GM23248 (cell line): ENCODE measurements at regions not wholly inside any gene's neighbourhood (a gene's known extent, or its start where the extent isn't known, plus 50 kb on each side); places are given as distances from the start of the nearest gene placed in this dataset.

ENCODE experiments used
- DNase-seq: peaks from one replicate; pipeline ENCODE4 v3.0.0-alpha.2; 2015
- H2AFZ ChIP-seq: fragments of 200-600 bp; sonication (generic); 2 replicates; pipeline ENCODE4 v1.6.1; 2016; ENCODE audit warnings: antibody characterized with exemption
- H3F3A ChIP-seq: fragments of 200-600 bp; sonication (generic); 2 replicates; pipeline ENCODE4 v1.6.1; 2016; ENCODE audit warnings: mild to moderate bottlenecking, antibody characterized with exemption, mixed run types; ENCODE audit not compliant: insufficient read depth
- H3K27ac ChIP-seq: fragments of 200-600 bp; sonication (generic); 2 replicates; pipeline ENCODE4 v1.5.1; 2016; ENCODE audit warnings: mild to moderate bottlenecking
- H3K27me3 ChIP-seq: fragments of 200-600 bp; sonication (generic); replicated peaks from 2 replicates; pipeline ENCODE4 v1.6.1; 2016; ENCODE audit warnings: mild to moderate bottlenecking; ENCODE audit not compliant: insufficient read depth
- H3K36me3 ChIP-seq: fragments of 200-600 bp; sonication (generic); 2 replicates; pipeline ENCODE4 v1.6.1; 2016; ENCODE audit warnings: low read depth, mild to moderate bottlenecking
- H3K4me1 ChIP-seq: fragments of 200-600 bp; sonication (generic); 2 replicates; pipeline ENCODE4 v1.6.1; 2016; ENCODE audit warnings: mild to moderate bottlenecking; ENCODE audit not compliant: insufficient read depth
- H3K4me2 ChIP-seq: fragments of 200-600 bp; sonication (generic); one replicate; pipeline ENCODE4 v1.6.1; 2016; ENCODE audit warnings: mild to moderate bottlenecking; ENCODE audit not compliant: unreplicated experiment
- H3K4me3 ChIP-seq: fragments of 200-600 bp; sonication (generic); 2 replicates; pipeline ENCODE4 v1.5.1; 2016; ENCODE audit warnings: mild to moderate bottlenecking
- H3K79me2 ChIP-seq: fragments of 200-600 bp; sonication (generic); 2 replicates; pipeline ENCODE4 v1.6.1; 2016; ENCODE audit warnings: mild to moderate bottlenecking; ENCODE audit not compliant: insufficient read depth
- H3K9ac ChIP-seq: fragments of 200-600 bp; sonication (generic); 2 replicates; pipeline ENCODE4 v1.6.1; 2016; ENCODE audit warnings: mild to moderate bottlenecking
- H3K9me2 ChIP-seq: fragments of 200-600 bp; sonication (generic); 2 replicates; pipeline ENCODE4 v1.6.1; 2016; ENCODE audit warnings: mixed run types, mild to moderate bottlenecking, moderate library complexity; ENCODE audit not compliant: insufficient read depth
- H3K9me3 ChIP-seq: fragments of 200-600 bp; sonication (generic); one replicate; pipeline ENCODE4 v1.6.1; 2017; ENCODE audit warnings: low read depth
- H4K20me1 ChIP-seq: fragments of 200-600 bp; sonication (generic); 2 replicates; pipeline ENCODE4 v1.6.0; 2016; ENCODE audit not compliant: insufficient read depth
- EZH2 ChIP-seq: fragments of 200-600 bp; sonication (generic); IDR thresholded peaks from 2 replicates; pipeline ENCODE4 v1.6.1; 2018; ENCODE audit warnings: antibody characterized with exemption, mild to moderate bottlenecking; ENCODE audit not compliant: insufficient read depth, poor library complexity, severe bottlenecking
- EZH2phosphoT487 ChIP-seq: fragments of 200-600 bp; sonication (generic); IDR thresholded peaks from 2 replicates; pipeline ENCODE4 v1.6.1; 2018; ENCODE audit warnings: antibody characterized with exemption, moderate library complexity, mild to moderate bottlenecking, low read depth; ENCODE audit not compliant: insufficient read depth
- WGBS, 2 experiments: methylation state at CpG; one replicate each; pipeline ENCODE4 v1.1.6; 2015 to 2017; ENCODE audit warnings: low lambda C conversion rate in 2 of 2, low coverage in 1 of 2; ENCODE audit errors: missing lambda C conversion rate in 2 of 2; 5-methylcytosine and 5-hydroxymethylcytosine counted together
- in situ Hi-C: fragments of 300-500 bp; cut with MboI; formaldehyde crosslinking; loops from 2 replicates; pipeline ENCODE4 v1.15.0; 2020

DNA sequence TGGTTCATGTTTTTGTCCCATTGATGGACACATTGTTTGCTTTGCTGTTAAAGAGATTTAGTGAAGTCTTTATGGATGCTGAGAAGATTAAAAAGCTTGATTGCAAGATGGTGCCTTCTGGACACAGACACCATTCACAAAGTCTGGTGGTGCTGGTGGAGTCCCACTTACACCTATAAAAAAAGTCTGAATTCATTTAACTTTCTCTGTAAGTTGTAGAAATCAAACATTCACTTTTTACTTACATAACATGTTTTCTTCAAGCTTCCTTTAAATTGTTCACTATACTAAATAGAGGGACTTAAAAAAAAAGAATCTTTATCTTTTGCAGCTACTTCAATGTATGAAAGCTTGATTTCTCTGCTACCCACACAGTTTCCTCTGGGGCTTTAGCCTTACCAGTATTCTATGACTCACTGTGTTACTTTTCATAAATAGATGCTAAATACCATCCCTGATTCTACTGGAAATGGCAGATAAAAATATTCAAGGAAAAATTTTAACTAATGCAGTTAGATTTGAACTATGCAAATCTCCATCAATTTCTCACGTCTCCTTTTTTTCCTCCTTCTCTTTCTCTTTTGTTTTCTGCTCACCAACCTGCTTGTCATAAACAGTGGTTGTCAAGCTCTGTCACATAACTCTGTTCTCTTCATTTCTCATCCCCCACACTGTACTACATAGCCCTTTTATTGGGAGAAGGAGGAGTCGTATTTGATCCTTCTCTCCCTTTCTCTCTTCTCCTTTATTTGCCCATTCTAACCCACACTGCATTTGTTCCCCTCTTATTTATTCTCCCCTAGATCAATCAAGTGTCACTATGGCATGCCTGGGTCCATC is 89.7 kb downstream of the FAM76B start:
- WGBS, 2 experiments = 78 to 79% methylated on average over 2 of the region's 2 CpGs
- Histone ChIP-seq H3K27me3 (no peaks in the 10 kb centered on the region), H3K9me2 (no peaks in the 10 kb centered on the region), H4K20me1 (no peaks in the 10 kb centered on the region), H3K27ac (peak overlapping the region; percentile 12; the same call in 1 of the 2 replicates), H2AFZ (no peak overlapping the region), H3K4me2 (peak overlapping the region; percentile 19), H3K4me3 (0 out of 2 replicates have a peak overlapping the region, but pooled peaks have one; percentile 0), H3K36me3 (no peaks in the 10 kb centered on the region), H3K9me3 (no peaks in the 10 kb centered on the region), H3K9ac (no peak overlapping the region), H3K4me1 (peaks cover 42% of the 10 kb centered on the region), H3F3A (peaks cover 26% of the 10 kb centered on the region), H3K79me2 (no peaks in the 10 kb centered on the region)
- no peak for TF ChIP-seq EZH2
- TF ChIP-seq EZH2phosphoT487 = no peak
- in situ Hi-C loops = no loop called here
- peak; percentile 77 for DNase-seq

DNA sequence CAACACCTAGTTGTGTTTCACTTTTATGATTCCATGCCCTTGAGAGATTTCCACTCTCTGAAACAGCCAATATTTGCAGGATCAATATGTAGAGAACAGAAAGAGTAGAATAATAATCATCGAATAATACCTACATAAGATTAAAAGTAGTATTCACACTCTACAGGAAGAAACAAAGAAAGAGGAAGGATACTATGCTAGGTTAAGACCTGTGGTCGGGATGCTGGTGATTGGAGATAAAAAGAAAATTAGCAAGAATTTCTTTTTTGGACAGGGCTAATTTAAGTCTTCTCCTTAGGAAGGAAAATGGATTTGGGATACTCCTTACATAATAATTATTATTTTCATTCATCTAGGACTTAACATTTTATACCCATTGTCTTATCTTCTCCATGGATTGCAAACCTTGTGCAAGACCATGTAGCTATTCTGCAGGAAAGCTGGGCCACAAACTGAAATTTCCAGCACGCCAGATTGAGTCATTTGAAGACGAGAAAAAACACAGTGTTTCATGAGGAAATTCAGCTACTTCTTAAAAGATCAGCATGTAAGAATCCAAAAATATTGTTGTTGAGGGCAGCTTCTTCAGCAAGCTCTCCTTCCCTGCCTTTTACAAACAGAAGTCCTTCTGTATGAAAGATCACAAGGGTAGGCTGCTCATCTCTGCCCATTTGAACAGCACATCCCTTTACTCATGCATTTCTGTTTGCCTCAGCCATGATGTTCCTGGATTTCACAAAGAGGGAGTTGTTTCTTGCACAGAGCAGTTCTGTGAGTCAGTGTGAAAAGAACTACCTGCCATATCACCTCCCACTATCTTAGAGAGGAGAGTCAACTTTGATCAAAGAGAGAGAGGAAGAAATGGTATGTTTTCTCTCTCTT is 90.7 kb downstream of the FAM76B start:
- TF ChIP-seq EZH2phosphoT487 (no peak), EZH2 (no peak)
- peaks cover 42% of the 10 kb centered on the region for H3K4me1 ChIP-seq
- peaks cover 28% of the 10 kb centered on the region for H3F3A ChIP-seq
- no peak overlapping the region for H3K9ac ChIP-seq
- peak; percentile 63 for DNase-seq
- in situ Hi-C loops = no loop called here
- H3K27me3 ChIP-seq = no peaks in the 10 kb centered on the region
- H3K9me3 ChIP-seq = no peaks in the 10 kb centered on the region
- no peaks in the 10 kb centered on the region for H4K20me1 ChIP-seq
- H3K36me3 ChIP-seq = no peaks in the 10 kb centered on the region
- H3K4me2 ChIP-seq = no peak overlapping the region
- H3K79me2 ChIP-seq = no peaks in the 10 kb centered on the region
- H3K4me3 ChIP-seq = no peak overlapping the region
- no peaks in the 10 kb centered on the region for H3K9me2 ChIP-seq
- no peak overlapping the region for H2AFZ ChIP-seq
- H3K27ac ChIP-seq = peak overlapping the region; percentile 12; the same call in 1 of the 2 replicates
- WGBS, 2 experiments = 83 to 84% methylated on average over 4 of the region's 4 CpGs

DNA sequence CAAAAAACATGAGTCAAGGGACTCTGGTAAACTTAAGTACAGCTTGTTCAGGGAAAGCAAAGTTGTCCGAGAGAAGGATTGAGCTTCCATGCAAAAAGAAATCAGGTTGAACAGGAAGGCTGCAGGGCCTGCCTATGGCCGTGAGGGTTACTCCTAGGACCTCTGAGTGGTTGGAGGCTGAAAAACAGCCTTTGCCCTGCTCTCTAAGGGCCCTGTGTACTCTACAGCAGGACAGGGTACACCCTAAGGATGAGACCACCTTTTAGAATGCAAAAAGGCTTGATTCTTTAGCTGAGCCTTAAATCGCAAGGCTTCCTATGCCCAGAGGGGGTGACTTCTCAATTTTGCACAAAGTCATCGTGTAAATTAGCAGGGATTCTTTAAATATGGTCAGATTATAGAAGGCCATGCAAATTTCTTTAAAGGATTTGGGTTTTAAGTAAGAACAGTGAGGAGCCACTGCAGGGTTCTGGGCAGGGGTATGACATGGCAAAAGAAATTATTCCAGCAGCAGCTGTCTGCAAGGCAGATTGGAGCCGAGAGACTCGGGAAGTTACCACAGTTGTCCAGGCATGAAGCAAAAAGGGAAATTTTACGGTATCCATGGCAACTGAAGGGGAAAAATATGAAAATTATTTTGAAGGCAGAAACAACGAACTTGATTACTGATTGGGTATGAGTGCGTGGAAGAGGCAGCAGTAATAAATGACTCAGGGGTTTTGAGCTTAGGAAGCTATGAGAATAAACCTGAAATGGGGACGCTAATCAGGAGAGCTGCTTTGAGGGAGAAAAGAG is 91.8 kb downstream of the FAM76B start:
- no peaks in the 10 kb centered on the region for H3K79me2 ChIP-seq
- H3K4me1 ChIP-seq = peaks cover 39% of the 10 kb centered on the region
- H2AFZ ChIP-seq = no peak overlapping the region
- no peaks in the 10 kb centered on the region for H4K20me1 ChIP-seq
- in situ Hi-C loops = no loop called here
- TF ChIP-seq EZH2phosphoT487 = no peak
- TF ChIP-seq EZH2 = no peak
- H3K36me3 ChIP-seq = no peaks in the 10 kb centered on the region
- no peaks in the 10 kb centered on the region for H3K9me2 ChIP-seq
- H3K4me2 ChIP-seq = no peak overlapping the region
- peaks cover 39% of the 10 kb centered on the region for H3F3A ChIP-seq
- DNase-seq = peak; percentile 24
- no peaks in the 10 kb centered on the region for H3K27me3 ChIP-seq
- H3K9ac ChIP-seq = no peak overlapping the region
- 73 to 79% methylated on average over 10 of the region's 10 CpGs for WGBS, 2 experiments
- no peak overlapping the region for H3K27ac ChIP-seq
- H3K9me3 ChIP-seq = no peaks in the 10 kb centered on the region
- H3K4me3 ChIP-seq = no peak overlapping the region

DNA sequence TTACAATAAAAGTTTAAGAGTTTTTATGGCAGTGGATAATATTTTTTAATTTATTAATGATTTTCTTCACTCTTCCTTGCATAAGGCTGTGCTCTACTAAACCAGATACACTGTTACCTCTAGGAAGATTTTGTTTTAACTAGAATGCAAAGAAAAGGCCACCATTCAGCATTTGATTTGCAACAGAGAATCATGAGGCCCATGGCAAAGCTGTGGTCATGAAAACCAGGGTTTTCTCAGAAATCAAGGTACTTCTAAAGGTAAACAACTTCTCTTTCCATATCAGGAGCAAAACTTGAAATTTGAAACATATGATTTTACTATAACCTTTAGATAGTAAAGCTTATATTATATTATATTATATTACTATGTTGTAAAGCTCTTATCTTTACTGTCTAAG is 94.4 kb downstream of the FAM76B start:
- no peaks in the 10 kb centered on the region for H4K20me1 ChIP-seq
- H2AFZ ChIP-seq = no peak overlapping the region
- H3K27me3 ChIP-seq = no peaks in the 10 kb centered on the region
- no peaks in the 10 kb centered on the region for H3K36me3 ChIP-seq
- no peak overlapping the region for H3K4me2 ChIP-seq
- peaks cover 46% of the 10 kb centered on the region for H3F3A ChIP-seq
- TF ChIP-seq EZH2phosphoT487 (no peak), EZH2 (no peak)
- H3K4me3 ChIP-seq = no peak overlapping the region
- H3K9me3 ChIP-seq = no peaks in the 10 kb centered on the region
- peaks cover 37% of the 10 kb centered on the region for H3K4me1 ChIP-seq
- in situ Hi-C loops = no loop called here
- H3K9me2 ChIP-seq = no peaks in the 10 kb centered on the region
- H3K79me2 ChIP-seq = no peaks in the 10 kb centered on the region
- H3K27ac ChIP-seq = no peak overlapping the region
- H3K9ac ChIP-seq = no peak overlapping the region
- DNase-seq = no peak
